ENCODE measurements at regions not wholly inside any gene's neighbourhood (a gene's known extent, or its start where the extent isn't known, plus 50 kb on each side); places are given as distances from the start of the nearest gene placed in this dataset.
A peak's percentile ranks its signal among the peaks of the same experiment; 100 is the strongest.

- intact Hi-C loops (cut with DNase I; ENCODE audit: low total_unique reads), result no loop called here
- H3K36me3 ChIP-seq, result no peaks in the 10 kb centered on the region
- no peak for DNase-seq
- WGBS, 5 donors, result 82 to 91% (median 85%) methylated on average over 4 of the region's 4 CpGs
- H3K27ac ChIP-seq, result peak overlapping the region in 1 of 5 donors; percentile 40
- H3K9me3 ChIP-seq, result no peaks in the 10 kb centered on the region
- TF ChIP-seq POLR2A (IDR thresholded peaks at IDR 0.05), result no peak
- no peak for TF ChIP-seq POLR2AphosphoS5 (IDR thresholded peaks at IDR 0.05)
- no peak for TF ChIP-seq EP300 (IDR thresholded peaks at IDR 0.05)
- no peak for TF ChIP-seq CTCF (IDR thresholded peaks at IDR 0.05)
- H3K4me3 ChIP-seq, result no peak overlapping the region
- no peaks in the 10 kb centered on the region for H3K27me3 ChIP-seq
- peaks cover 10 to 55% (median 42%) of the 10 kb centered on the region in 4 donors for H3K4me1 ChIP-seq
Observed at GRCh38 chr11:35085531-35086165, 53.3 kb upstream of the CD44 start.

DNA sequence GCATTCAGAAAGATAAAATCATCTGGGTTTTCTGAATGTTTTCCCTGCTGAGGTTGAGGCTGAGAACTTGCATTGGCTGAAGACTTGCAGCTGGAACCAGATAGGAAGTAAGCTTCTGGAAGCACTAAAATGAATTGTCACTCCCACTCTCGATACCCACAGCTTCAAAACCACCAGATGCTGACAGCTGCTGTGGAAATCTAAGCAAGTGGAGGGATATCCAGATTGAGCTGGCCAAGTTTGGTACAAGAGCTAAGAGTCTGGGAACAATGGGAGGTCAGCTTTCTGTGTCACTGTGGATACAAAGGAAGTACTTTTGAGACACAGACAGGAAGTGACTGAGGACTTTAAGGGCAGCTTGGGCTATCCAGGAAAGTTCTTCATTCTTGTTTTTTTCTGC is 51.3 kb upstream of the CD44 start:
- TF ChIP-seq POLR2AphosphoS5 (IDR thresholded peaks at IDR 0.05), result no peak
- TF ChIP-seq POLR2A (IDR thresholded peaks at IDR 0.05), result no peak
- no peak for TF ChIP-seq EP300 (IDR thresholded peaks at IDR 0.05)
- TF ChIP-seq CTCF (IDR thresholded peaks at IDR 0.05), result no peak
- H3K27ac ChIP-seq, result peak overlapping the region in 2 of 5 donors; percentile 7 to 8
- H3K4me3 ChIP-seq, result no peak overlapping the region
- no peaks in the 10 kb centered on the region for H3K27me3 ChIP-seq
- no peaks in the 10 kb centered on the region for H3K9me3 ChIP-seq
- peaks cover 4 to 46% (median 33%) of the 10 kb centered on the region in 4 donors for H3K4me1 ChIP-seq
- intact Hi-C loops (cut with DNase I; ENCODE audit: low total_unique reads), result no loop called here
- no peaks in the 10 kb centered on the region for H3K36me3 ChIP-seq
- DNase-seq, result peak in 1 of 2 donors; percentile 79
- WGBS, 5 donors, result 32 to 71% (median 53%) methylated on average over 1 of the region's 1 CpG

DNA sequence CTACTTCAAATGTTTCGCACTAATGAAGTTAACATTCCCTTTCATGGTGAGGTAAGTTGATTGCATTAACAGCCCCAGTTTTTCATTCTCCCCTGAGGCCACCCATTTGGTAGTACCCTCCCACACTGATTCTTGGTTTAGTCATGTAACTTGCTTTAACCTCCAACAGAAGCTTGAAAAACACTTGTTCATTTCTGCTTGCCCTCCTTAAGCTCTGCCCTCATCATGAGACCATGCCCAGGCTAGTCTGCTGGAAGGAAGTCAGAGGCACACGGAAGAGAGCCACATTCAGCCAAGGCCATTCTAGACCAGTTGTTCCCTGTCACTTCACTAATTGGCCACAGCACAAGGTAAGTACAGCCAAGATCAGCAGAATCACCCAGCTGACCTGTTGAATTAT is 50.7 kb upstream of the CD44 start:
- peak overlapping the region in 2 of 5 donors; percentile 7 to 8 for H3K27ac ChIP-seq
- TF ChIP-seq POLR2AphosphoS5 (IDR thresholded peaks at IDR 0.05) (no peak), POLR2A (IDR thresholded peaks at IDR 0.05) (no peak), CTCF (IDR thresholded peaks at IDR 0.05) (no peak), EP300 (IDR thresholded peaks at IDR 0.05) (no peak)
- no peaks in the 10 kb centered on the region for H3K36me3 ChIP-seq
- intact Hi-C loops (cut with DNase I; ENCODE audit: low total_unique reads), result no loop called here
- DNase-seq, result no peak
- H3K4me1 ChIP-seq, result peaks cover 0 to 41% (median 28%) of the 10 kb centered on the region in 4 donors
- H3K4me3 ChIP-seq, result no peak overlapping the region
- no peaks in the 10 kb centered on the region for H3K27me3 ChIP-seq
- WGBS, 5 donors, result 75 to 97% (median 90%) methylated on average over 2 of the region's 2 CpGs
- no peaks in the 10 kb centered on the region for H3K9me3 ChIP-seq

- Histone ChIP-seq H3K27me3 (no peaks in the 10 kb centered on the region), H3K27ac (no peak overlapping the region), H3K4me1 (peaks cover 0 to 36% (median 23%) of the 10 kb centered on the region in 4 donors), H3K36me3 (no peaks in the 10 kb centered on the region), H3K9me3 (no peaks in the 10 kb centered on the region), H3K4me3 (no peak overlapping the region)
- WGBS, 5 donors, result 61 to 75% (median 63%) methylated on average over 4 of the region's 4 CpGs
- DNase-seq, result no peak
- TF ChIP-seq POLR2A (IDR thresholded peaks at IDR 0.05), result no peak
- TF ChIP-seq CTCF (IDR thresholded peaks at IDR 0.05), result no peak
- no peak for TF ChIP-seq EP300 (IDR thresholded peaks at IDR 0.05)
- no peak for TF ChIP-seq POLR2AphosphoS5 (IDR thresholded peaks at IDR 0.05)
- intact Hi-C loops (cut with DNase I; ENCODE audit: low total_unique reads), result no loop called here
Observed at GRCh38 chr11:35088676-35089075, 50.3 kb upstream of the CD44 start.

Data from stomach (tissue), 8 donors.